HG03064 (cell line): ENCODE measurements at regions not wholly inside any gene's neighbourhood (a gene's known extent, or its start where the extent isn't known, plus 50 kb on each side); places are given as distances from the start of the nearest gene placed in this dataset.
"Not testable (repeated sequence)": the region's sequence is repeated elsewhere in the genome, so short reads cannot be mapped to it uniquely, and the experiment has no call there.

Experiments
- ATAC-seq: cut with Tn5 transposase; IDR thresholded peaks from one replicate; pipeline ENCODE4 v1.9.1; 2021; ENCODE audit warnings: low read depth; ENCODE audit not compliant: unreplicated experiment

- no peak for ATAC-seq
Observed at GRCh38 chr10:29830531-29831512, 196.1 kb upstream of the SVIL start.

- ATAC-seq, result no peak
Observed at GRCh38 chr10:29829776-29830175, 195.0 kb upstream of the SVIL start.

GRCh38 chr10:29828956-29829355, 194.2 kb upstream of the SVIL start:
- no peak for ATAC-seq

- no peak for ATAC-seq
Observed at GRCh38 chr10:29828440-29828894, 193.7 kb upstream of the SVIL start.

GRCh38 chr10:29827512-29827911, 192.7 kb upstream of the SVIL start:
- ATAC-seq, result no peak

GRCh38 chr10:29826801-29827450, 192.2 kb upstream of the SVIL start:
- ATAC-seq, result no peak

GRCh38 chr10:29826221-29826620, 191.4 kb upstream of the SVIL start:
- ATAC-seq, result no peak

GRCh38 chr10:29823553-29824080, 188.8 kb upstream of the SVIL start:
- no peak for ATAC-seq

- ATAC-seq, result no peak
Observed at GRCh38 chr10:29820890-29821461, 186.2 kb upstream of the SVIL start.

GRCh38 chr10:29816801-29817558, 182.2 kb upstream of the SVIL start:
- no peak for ATAC-seq

- no peak for ATAC-seq
Observed at GRCh38 chr10:29815572-29815971, 180.8 kb upstream of the SVIL start.

- ATAC-seq, result no peak
Observed at GRCh38 chr10:29811751-29812427, 177.1 kb upstream of the SVIL start.

- no peak for ATAC-seq
Observed at GRCh38 chr10:29810816-29811215, 176.0 kb upstream of the SVIL start.

- ATAC-seq, result not testable (repeated sequence)
Observed at GRCh38 chr10:29810231-29810630, 175.5 kb upstream of the SVIL start.

- no peak for ATAC-seq
Observed at GRCh38 chr10:29809383-29809782, 174.6 kb upstream of the SVIL start.

- no peak for ATAC-seq
Observed at GRCh38 chr10:29807163-29807806, 172.5 kb upstream of the SVIL start.

GRCh38 chr10:29806350-29806788, 171.6 kb upstream of the SVIL start:
- no peak for ATAC-seq

GRCh38 chr10:29805134-29805723, 170.5 kb upstream of the SVIL start:
- ATAC-seq, result no peak
